ENCODE measurements at regions not wholly inside any gene's neighbourhood (a gene's known extent, or its start where the extent isn't known, plus 50 kb on each side); places are given as distances from the start of the nearest gene placed in this dataset.

DNA sequence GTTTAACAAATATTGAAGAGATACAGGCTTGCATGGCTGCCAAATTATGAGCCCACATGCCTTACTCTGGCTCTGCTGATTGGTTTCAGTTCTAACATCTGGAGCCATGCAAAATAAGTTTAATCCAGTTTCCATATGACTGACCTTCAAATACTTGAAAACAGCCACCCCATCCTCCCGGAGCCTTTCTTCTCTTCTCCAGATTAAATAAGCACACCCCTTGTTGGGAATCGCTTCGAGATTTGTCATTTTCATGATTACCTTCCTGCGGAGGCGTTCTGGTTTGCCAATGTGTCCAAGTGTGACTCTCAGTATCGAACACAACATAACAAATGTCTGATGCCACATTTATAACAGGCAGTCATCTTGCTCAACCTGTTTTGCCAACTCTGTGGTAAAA is 101.6 kb upstream of the JADE1 start:
- DNase-seq (ENCODE audit: low spot score in 2 of 2) = no peak
- no peak for TF ChIP-seq POLR2A (IDR thresholded peaks at IDR 0.05)
- TF ChIP-seq, protein P1, sequence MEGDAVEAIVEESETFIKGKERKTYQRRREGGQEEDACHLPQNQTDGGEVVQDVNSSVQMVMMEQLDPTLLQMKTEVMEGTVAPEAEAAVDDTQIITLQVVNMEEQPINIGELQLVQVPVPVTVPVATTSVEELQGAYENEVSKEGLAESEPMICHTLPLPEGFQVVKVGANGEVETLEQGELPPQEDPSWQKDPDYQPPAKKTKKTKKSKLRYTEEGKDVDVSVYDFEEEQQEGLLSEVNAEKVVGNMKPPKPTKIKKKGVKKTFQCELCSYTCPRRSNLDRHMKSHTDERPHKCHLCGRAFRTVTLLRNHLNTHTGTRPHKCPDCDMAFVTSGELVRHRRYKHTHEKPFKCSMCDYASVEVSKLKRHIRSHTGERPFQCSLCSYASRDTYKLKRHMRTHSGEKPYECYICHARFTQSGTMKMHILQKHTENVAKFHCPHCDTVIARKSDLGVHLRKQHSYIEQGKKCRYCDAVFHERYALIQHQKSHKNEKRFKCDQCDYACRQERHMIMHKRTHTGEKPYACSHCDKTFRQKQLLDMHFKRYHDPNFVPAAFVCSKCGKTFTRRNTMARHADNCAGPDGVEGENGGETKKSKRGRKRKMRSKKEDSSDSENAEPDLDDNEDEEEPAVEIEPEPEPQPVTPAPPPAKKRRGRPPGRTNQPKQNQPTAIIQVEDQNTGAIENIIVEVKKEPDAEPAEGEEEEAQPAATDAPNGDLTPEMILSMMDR (IDR thresholded peaks at IDR 0.05) = no peak
- no peak overlapping the region for H3K4me3 ChIP-seq
- no peak overlapping the region for H3K27ac ChIP-seq
- 40% methylated on average over 6 of the region's 6 CpGs for WGBS
- no peaks in the 10 kb centered on the region for H3K27me3 ChIP-seq
- no peaks in the 10 kb centered on the region for H3K9me3 ChIP-seq
- peaks cover 7% of the 10 kb centered on the region for H3K4me1 ChIP-seq
- H3K36me3 ChIP-seq = no peaks in the 10 kb centered on the region

DNA sequence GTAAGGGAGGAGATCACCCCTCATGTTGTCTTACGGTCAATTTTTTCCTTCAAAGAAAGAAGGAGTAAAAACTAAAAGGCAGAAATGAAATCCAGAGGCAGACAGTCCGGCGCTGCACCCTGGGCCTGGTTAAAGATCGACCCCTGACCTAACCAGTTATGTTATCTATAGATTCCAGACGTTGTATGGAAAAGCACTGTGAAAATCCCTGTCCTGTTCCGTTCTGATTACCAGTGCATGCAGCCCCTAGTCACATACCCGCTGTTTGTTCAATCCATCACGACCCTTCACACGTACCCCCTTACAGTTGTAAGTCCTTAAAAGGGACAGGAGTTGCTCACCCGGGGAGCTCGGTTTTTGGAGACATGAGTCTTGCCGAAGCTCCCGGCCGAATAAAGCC is 105.6 kb upstream of the JADE1 start:
- Histone ChIP-seq H3K27me3 (no peaks in the 10 kb centered on the region), H3K4me1 (peaks cover 7% of the 10 kb centered on the region), H3K9me3 (no peaks in the 10 kb centered on the region), H3K36me3 (no peaks in the 10 kb centered on the region), H3K4me3 (no peak overlapping the region), H3K27ac (no peak overlapping the region)
- 91% methylated on average over 14 of the region's 14 CpGs for WGBS
- DNase-seq (ENCODE audit: low spot score in 2 of 2) = no peak
- TF ChIP-seq, protein P1 (IDR thresholded peaks at IDR 0.05) = no peak
- TF ChIP-seq POLR2AphosphoS5 (IDR thresholded peaks at IDR 0.05) = no peak
- no peak for TF ChIP-seq POLR2A (IDR thresholded peaks at IDR 0.05)

DNA sequence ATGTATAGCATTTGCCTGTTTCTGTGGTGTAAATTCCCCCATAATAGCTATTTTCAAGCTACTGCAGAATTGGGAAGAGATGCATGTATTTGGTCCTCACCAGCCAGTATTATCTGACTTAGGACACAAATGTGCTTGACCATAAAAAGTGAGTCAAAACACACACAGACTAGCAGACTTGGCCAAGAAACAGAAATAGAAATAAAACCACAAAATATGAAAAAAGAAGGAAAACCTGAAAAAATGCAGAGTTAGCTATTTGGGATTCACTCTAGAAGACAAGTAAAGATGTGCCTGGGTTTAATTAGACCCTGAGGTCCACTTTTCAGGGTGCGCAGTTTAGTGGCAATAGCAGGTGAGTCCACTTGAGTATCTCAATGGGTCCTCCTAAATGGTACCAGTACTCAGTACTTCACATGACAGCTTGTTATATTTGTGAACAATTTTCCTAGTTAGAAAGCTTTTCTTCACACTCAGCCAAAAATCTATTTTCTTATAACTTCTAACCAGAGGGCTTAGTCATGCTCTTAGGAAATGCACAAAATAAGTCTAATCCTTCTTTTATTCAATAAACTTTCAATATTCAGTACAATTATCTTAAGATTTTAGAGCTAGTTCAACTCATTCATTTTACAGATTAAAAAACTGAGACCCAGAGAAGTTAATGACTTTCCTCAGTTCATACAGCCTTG is 108.7 kb upstream of the JADE1 start:
- no peak for DNase-seq (ENCODE audit: low spot score in 2 of 2)
- TF ChIP-seq POLR2A (IDR thresholded peaks at IDR 0.05) (no peak), POLR2AphosphoS5 (IDR thresholded peaks at IDR 0.05) (no peak), EP300 (IDR thresholded peaks at IDR 0.05) (no peak)
- TF ChIP-seq, protein P1 (IDR thresholded peaks at IDR 0.05) = no peak
- H3K9me3 ChIP-seq = no peaks in the 10 kb centered on the region
- WGBS = 94% methylated on average over 1 of the region's 1 CpG
- no peak overlapping the region for H3K27ac ChIP-seq
- no peak overlapping the region for H3K4me3 ChIP-seq
- H3K36me3 ChIP-seq = no peaks in the 10 kb centered on the region
- no peaks in the 10 kb centered on the region for H3K27me3 ChIP-seq
- no peaks in the 10 kb centered on the region for H3K4me1 ChIP-seq

DNA sequence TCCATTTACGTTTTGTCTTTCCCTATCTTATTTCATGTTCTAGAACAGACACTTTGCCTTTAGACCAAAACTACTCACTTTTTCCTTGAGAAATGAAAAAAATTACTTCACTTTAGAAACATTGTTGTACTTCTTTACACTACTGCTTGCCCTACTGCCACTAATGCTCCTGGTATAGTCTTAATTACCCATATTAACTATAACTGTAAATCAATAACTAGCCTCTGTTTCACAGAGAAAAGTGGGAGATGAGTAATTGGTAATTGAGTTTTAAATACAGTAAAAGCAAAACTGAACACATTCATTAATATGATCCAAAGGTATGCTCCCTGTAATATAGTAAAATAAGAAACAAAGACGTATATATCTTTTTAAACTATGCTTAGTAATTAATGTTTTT is 111.1 kb upstream of the JADE1 start:
- TF ChIP-seq EP300 (IDR thresholded peaks at IDR 0.05) = no peak
- TF ChIP-seq, protein P1 (IDR thresholded peaks at IDR 0.05) = no peak
- TF ChIP-seq POLR2A (IDR thresholded peaks at IDR 0.05) = no peak

DNA sequence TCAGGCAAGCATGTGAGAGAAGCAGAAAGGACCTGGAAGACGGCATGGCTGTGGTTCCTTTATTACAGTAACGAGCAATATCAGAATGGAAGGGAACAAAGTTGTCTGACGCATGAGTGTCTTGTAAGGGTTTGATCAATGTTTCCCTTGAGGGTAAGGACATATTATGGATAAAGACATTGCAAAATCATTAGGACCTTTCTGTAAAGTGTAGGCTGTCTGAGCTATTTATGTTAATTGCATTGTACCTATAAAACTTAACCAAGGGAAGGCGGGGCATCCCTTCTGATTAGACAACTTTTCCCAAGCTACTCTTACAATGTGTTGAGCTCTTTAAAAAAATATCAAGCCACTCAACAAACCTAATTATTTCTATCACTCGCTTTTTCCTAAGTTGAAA is 112.2 kb upstream of the JADE1 start:
- no peaks in the 10 kb centered on the region for H3K4me1 ChIP-seq
- DNase-seq (ENCODE audit: low spot score in 2 of 2) = no peak
- no peaks in the 10 kb centered on the region for H3K9me3 ChIP-seq
- no peaks in the 10 kb centered on the region for H3K36me3 ChIP-seq
- no peak overlapping the region for H3K4me3 ChIP-seq
- H3K27me3 ChIP-seq = no peaks in the 10 kb centered on the region
- 68% methylated on average over 5 of the region's 5 CpGs for WGBS
- H3K27ac ChIP-seq = no peak overlapping the region
- no peak for TF ChIP-seq POLR2A (IDR thresholded peaks at IDR 0.05)

More for the DNA sequence above, 111.1 kb upstream of the JADE1 start:
- WGBS = 65% methylated on average over 2 of the region's 2 CpGs
- H3K27ac ChIP-seq = no peak overlapping the region
- no peak overlapping the region for H3K4me3 ChIP-seq
- no peaks in the 10 kb centered on the region for H3K4me1 ChIP-seq
- H3K36me3 ChIP-seq = no peaks in the 10 kb centered on the region
- no peaks in the 10 kb centered on the region for H3K9me3 ChIP-seq
- no peaks in the 10 kb centered on the region for H3K27me3 ChIP-seq
- no peak for DNase-seq (ENCODE audit: low spot score in 2 of 2)

DNA sequence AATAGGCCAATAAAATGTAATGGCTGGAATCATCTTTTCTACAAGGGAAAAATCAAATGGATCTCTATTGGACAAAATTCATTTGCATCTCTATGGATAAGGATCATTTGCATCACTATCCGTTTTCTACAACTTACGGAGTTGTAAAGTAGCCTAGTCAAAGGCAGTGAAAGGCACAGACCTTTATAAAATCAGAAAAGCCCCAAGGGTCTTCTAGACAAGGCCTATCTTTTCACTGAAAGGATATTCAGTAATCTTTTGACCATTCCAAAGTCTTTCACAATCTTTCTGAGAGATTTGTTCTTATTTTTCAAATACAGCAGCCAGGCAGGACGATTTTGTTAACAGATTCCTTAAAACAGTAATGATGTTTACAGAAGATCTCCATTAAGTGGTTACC is 119.5 kb upstream of the JADE1 start:
- Histone ChIP-seq H3K4me1 (no peaks in the 10 kb centered on the region), H3K27ac (no peak overlapping the region), H3K27me3 (no peaks in the 10 kb centered on the region), H3K4me3 (no peak overlapping the region), H3K9me3 (no peaks in the 10 kb centered on the region), H3K36me3 (no peaks in the 10 kb centered on the region)
- TF ChIP-seq POLR2AphosphoS5 (IDR thresholded peaks at IDR 0.05) = no peak
- TF ChIP-seq, protein P1 (IDR thresholded peaks at IDR 0.05) = no peak
- no peak for TF ChIP-seq POLR2A (IDR thresholded peaks at IDR 0.05)
- TF ChIP-seq EP300 (IDR thresholded peaks at IDR 0.05) = no peak
- WGBS = 75% methylated on average over 3 of the region's 3 CpGs
- DNase-seq (ENCODE audit: low spot score in 2 of 2) = no peak

Data from suprapubic skin (tissue), 4 donors.